H1 (cell line): ENCODE measurements at regions not wholly inside any gene's neighbourhood (a gene's known extent, or its start where the extent isn't known, plus 50 kb on each side); places are given as distances from the start of the nearest gene placed in this dataset.

Source experiments
- BACH1 ChIP-seq: IDR thresholded peaks from 2 replicates; pipeline ENCODE4 v1.6.1; 2012; ENCODE audit warnings: low read length, improper control_type of control experiment
- BRCA1 ChIP-seq: IDR thresholded peaks from 2 replicates; pipeline ENCODE4 v1.6.1; 2012; ENCODE audit warnings: low read depth, low read length, improper control_type of control experiment
- CBX8 ChIP-seq: fragments of 300-800, 300-1000 bp; sonication (generic); IDR thresholded peaks from 2 replicates; pipeline ENCODE4 v1.7.1; 2016; ENCODE audit warnings: low read depth, low read length, borderline replicate concordance
- CHD7 ChIP-seq: fragments of 300-600 bp; sonication (generic); IDR thresholded peaks from 2 replicates; pipeline ENCODE4 v1.7.1; 2012; ENCODE audit warnings: low read length, moderate library complexity, mild to moderate bottlenecking, inconsistent platforms; ENCODE audit not compliant: insufficient replicate concordance
- E2F6 ChIP-seq: IDR thresholded peaks from 2 replicates; pipeline ENCODE4 v1.6.1; 2012; ENCODE audit warnings: inconsistent platforms
- EZH2 ChIP-seq: fragments of 200-600 bp; sonication (generic); IDR thresholded peaks from 2 replicates; pipeline ENCODE4 v1.7.1; 2012; ENCODE audit warnings: low read depth, mild to moderate bottlenecking, moderate library complexity, low read length, inconsistent platforms; ENCODE audit not compliant: severe bottlenecking
- HDAC6 ChIP-seq: IDR thresholded peaks from one replicate; pipeline ENCODE4 v1.7.1; 2012; ENCODE audit warnings: low read depth, mild to moderate bottlenecking, inconsistent platforms, low read length, moderate library complexity
- POLR2A ChIP-seq, 2 experiments: IDR thresholded peaks; 1 replicate in 1 of 2; 2 replicates in 1 of 2; pipeline ENCODE4 v1.6.1; 2011; ENCODE audit warnings: low read depth in 2 of 2, low read length in 2 of 2, mild to moderate bottlenecking in 2 of 2; ENCODE audit errors: control extremely low read depth in 1 of 2
- RAD21 ChIP-seq, 2 experiments: IDR thresholded peaks in 1 of 2; conservative IDR thresholded peaks in 1 of 2; 2 replicates each; pipeline ENCODE4 v1.6.1; 2011; ENCODE audit warnings: low read depth in 2 of 2, low read length in 2 of 2, improper control_type of control experiment in 1 of 2, inconsistent platforms in 1 of 2, mild to moderate bottlenecking in 1 of 2, moderate library complexity in 1 of 2
- SUZ12 ChIP-seq: fragments of 200-600 bp; sonication (generic); IDR thresholded peaks from 2 replicates; pipeline ENCODE4 v1.6.1; 2012; ENCODE audit warnings: mild to moderate bottlenecking, inconsistent platforms, low read length, moderate library complexity, mixed read lengths
- TF ChIP-seq, protein P1 (sequence below): IDR thresholded peaks from 2 replicates; pipeline ENCODE4 v1.6.1; 2012; ENCODE audit warnings: inconsistent platforms

DNA sequence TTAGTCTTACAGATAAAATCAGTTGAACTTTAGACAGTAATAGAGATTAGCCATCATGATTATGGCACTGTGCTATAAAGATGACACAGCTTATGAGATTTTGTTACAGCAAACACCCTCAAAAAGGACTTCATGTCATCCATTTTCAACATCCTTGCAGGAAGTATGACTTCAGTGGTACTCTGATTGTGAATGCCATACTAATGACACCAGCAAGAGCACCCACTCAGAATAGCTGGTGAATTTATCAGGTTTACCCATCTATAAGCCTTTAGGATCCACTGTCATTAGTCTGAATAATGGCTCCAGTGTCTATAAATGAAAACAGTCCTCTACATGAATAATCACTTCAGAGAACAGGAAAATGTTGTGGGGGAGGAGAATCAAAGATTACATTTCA is 615.2 kb downstream of the RPS29 start (continued):
- TF ChIP-seq CHD7 (no peak), BRCA1 (no peak), RAD21 (IDR thresholded peaks at IDR 0.05 in 1 of 2, conservative IDR thresholded peaks at IDR 0.05 in 1 of 2; ENCODE audit: low read depth in 2 of 2, low read length in 2 of 2) (no peak), BACH1 (no peak), EZH2 (no peak), SUZ12 (no peak), E2F6 (no peak), POLR2A (IDR thresholded peaks at IDR 0.05; ENCODE audit: control extremely low read depth in 1 of 2, low read depth in 2 of 2, low read length in 2 of 2) (no peak), CBX8 (no peak), HDAC6 (no peak)
- TF ChIP-seq, protein P1, sequence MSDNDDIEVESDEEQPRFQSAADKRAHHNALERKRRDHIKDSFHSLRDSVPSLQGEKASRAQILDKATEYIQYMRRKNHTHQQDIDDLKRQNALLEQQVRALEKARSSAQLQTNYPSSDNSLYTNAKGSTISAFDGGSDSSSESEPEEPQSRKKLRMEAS, result no peak
